HL-60 (cell line): ENCODE measurements at regions not wholly inside any gene's neighbourhood (a gene's known extent, or its start where the extent isn't known, plus 50 kb on each side); places are given as distances from the start of the nearest gene placed in this dataset.

Source experiments
- GABPA ChIP-seq: IDR thresholded peaks from 2 replicates; pipeline ENCODE4 v1.6.1; 2012; ENCODE audit warnings: low read depth
- TF ChIP-seq, protein P1 (sequence below): IDR thresholded peaks from one replicate; pipeline ENCODE4 v1.5.1; 2011; ENCODE audit warnings: low read length, control low read depth, inconsistent platforms; ENCODE audit not compliant: insufficient read depth

- no peak for TF ChIP-seq GABPA
- TF ChIP-seq, protein P1, sequence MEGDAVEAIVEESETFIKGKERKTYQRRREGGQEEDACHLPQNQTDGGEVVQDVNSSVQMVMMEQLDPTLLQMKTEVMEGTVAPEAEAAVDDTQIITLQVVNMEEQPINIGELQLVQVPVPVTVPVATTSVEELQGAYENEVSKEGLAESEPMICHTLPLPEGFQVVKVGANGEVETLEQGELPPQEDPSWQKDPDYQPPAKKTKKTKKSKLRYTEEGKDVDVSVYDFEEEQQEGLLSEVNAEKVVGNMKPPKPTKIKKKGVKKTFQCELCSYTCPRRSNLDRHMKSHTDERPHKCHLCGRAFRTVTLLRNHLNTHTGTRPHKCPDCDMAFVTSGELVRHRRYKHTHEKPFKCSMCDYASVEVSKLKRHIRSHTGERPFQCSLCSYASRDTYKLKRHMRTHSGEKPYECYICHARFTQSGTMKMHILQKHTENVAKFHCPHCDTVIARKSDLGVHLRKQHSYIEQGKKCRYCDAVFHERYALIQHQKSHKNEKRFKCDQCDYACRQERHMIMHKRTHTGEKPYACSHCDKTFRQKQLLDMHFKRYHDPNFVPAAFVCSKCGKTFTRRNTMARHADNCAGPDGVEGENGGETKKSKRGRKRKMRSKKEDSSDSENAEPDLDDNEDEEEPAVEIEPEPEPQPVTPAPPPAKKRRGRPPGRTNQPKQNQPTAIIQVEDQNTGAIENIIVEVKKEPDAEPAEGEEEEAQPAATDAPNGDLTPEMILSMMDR, result no peak
Measured at GRCh38 chr5:67623078-67623477, 426.5 kb upstream of the CD180 start.
